Coronary artery (tissue), 2 donors: ENCODE measurements at regions not wholly inside any gene's neighbourhood (a gene's known extent, or its start where the extent isn't known, plus 50 kb on each side); places are given as distances from the start of the nearest gene placed in this dataset.

Experiments used
- DNase-seq: peaks from one replicate; pipeline ENCODE4 v3.0.0-alpha.2; 2017; ENCODE audit warnings: low spot score
- H3K27ac ChIP-seq, 2 donors: fragments of 200-600 bp; sonication (generic); one replicate each; pipeline ENCODE4 v1.5.1; 2016 to 2019
- H3K4me3 ChIP-seq: fragments of 200-600 bp; sonication (generic); 2 replicates; pipeline ENCODE4 v1.5.1; 2016; ENCODE audit warnings: mild to moderate bottlenecking, moderate library complexity
- CTCF ChIP-seq: fragments of 200-600 bp; sonication (generic); IDR thresholded peaks from one replicate; pipeline ENCODE4 v1.5.1; 2019; ENCODE audit warnings: antibody characterized with exemption

GRCh38 chr9:29701559-29701958, 2128.3 kb upstream of the C9orf72 start:
- no peak overlapping the region for H3K27ac ChIP-seq
- no peak overlapping the region for H3K4me3 ChIP-seq
- TF ChIP-seq CTCF: no peak
- no peak for DNase-seq

GRCh38 chr9:29701971-29702370, 2128.7 kb upstream of the C9orf72 start:
- H3K27ac ChIP-seq: no peak overlapping the region
- no peak overlapping the region for H3K4me3 ChIP-seq
- no peak for DNase-seq
- no peak for TF ChIP-seq CTCF

DNA sequence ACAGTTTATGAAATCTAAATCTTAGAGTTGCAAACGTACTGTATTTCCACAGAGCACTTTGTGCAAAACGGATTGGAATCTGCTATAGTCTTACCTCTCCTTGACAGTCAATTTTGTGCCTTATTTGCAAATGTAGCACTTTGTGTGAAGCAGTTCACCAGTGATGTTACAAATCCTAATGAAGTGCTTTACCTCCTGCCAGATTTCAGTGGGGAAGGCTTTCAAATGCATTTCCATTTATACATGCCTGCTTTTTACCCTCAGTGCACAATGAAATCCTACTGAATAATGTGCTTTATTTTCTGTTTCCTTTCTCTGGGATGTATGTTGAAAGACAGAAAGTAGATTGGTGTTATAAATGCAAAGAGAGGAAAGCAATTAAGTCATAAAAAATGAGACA, 2141.6 kb upstream of the C9orf72 start:
- no peak for DNase-seq
- no peak overlapping the region for H3K27ac ChIP-seq
- TF ChIP-seq CTCF: no peak
- no peak overlapping the region for H3K4me3 ChIP-seq

- TF ChIP-seq CTCF: no peak
- Histone ChIP-seq H3K4me3 (no peak overlapping the region), H3K27ac (no peak overlapping the region)
- DNase-seq: no peak
Measured at GRCh38 chr9:29717631-29718030, 2144.3 kb upstream of the C9orf72 start.

DNA sequence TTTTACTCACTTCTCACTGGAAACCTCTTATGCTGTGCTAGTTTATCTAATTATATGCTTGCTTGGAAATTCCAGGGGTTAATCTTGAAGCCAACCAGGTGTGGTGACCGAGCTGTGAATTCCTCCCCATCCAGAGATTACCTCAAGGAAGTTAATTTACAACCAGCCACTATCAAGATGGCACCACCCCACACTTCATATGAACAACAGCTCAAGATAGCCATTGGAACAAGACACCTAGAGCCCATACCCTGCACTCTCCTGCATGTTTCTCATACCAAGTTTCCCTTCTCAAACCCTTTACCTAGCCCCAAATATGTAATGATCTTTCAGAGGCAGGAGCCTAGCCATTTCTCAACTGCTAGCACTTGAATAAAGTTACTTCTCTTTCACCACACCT, 2156.9 kb upstream of the C9orf72 start:
- Histone ChIP-seq H3K27ac (no peak overlapping the region), H3K4me3 (no peak overlapping the region)
- no peak for TF ChIP-seq CTCF
- DNase-seq: no peak

DNA sequence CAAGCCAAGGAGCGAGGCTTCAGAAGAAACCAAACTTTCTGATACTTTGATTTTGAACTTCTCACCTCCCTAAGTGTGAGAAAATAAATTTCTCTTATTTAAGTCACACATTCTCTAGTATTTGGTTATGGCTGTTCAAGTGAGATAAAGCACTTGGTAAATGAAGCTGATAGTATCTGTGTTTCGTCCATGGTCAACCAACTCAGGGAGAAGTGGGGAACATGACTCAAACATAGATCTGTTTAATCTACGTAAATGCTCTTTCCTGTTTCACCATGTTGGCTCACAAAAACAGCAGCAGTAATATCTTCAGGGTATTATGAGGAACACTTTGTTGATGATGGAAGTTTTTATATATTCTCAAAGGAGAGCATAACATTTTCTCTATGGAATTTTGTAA, 2167.2 kb upstream of the C9orf72 start:
- Histone ChIP-seq H3K4me3 (no peak overlapping the region), H3K27ac (no peak overlapping the region)
- no peak for DNase-seq
- TF ChIP-seq CTCF: no peak

DNA sequence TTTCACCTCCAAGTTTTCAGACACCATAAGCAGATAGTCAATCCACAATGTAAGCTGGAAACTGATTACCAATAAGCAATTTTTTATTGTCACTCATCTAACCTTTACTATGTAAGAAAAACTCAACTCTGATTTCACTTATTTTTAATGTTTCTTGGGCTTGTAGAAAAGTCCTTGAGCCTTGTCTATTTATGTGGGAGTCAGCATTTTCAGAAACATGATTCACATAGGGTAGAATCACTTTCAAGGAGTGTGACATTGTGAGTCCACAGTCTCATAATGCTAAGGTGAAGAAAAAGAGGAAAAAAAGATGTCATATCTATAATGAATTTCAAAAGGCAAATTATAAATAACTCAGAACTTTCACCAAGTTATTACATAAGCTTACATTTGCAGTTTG, 2167.9 kb upstream of the C9orf72 start:
- no peak for TF ChIP-seq CTCF
- no peak for DNase-seq
- Histone ChIP-seq H3K27ac (no peak overlapping the region), H3K4me3 (no peak overlapping the region)
